HepG2 (cell line): ENCODE measurements at regions not wholly inside any gene's neighbourhood (a gene's known extent, or its start where the extent isn't known, plus 50 kb on each side); places are given as distances from the start of the nearest gene placed in this dataset.

Experiments used
- CTCF ChIP-seq: sonication (generic); formaldehyde crosslinking; IDR thresholded peaks from 2 replicates; pipeline ENCODE4 v1.5.0; 2020; ENCODE audit warnings: mild to moderate bottlenecking, missing genetic modification reagents, moderate library complexity
- NR2C2 ChIP-seq: sonication (generic); formaldehyde crosslinking; IDR thresholded peaks from 2 replicates; pipeline ENCODE4 v1.4.0; 2020; ENCODE audit warnings: missing genetic modification reagents, mild to moderate bottlenecking, moderate library complexity, borderline replicate concordance
- TAF15 ChIP-seq: fragments of 200-400 bp; formaldehyde crosslinking; IDR thresholded peaks from one replicate; pipeline ENCODE4 v1.6.1; 2018; ENCODE audit warnings: mild to moderate bottlenecking, low read depth, low read length; ENCODE audit not compliant: poor library complexity, severe bottlenecking
- TERF1 ChIP-seq: sonication (generic); formaldehyde crosslinking; IDR thresholded peaks from 2 replicates; pipeline ENCODE4 v1.8.0; 2022; ENCODE audit warnings: mild to moderate bottlenecking, missing genetic modification reagents, moderate library complexity
- ZNF407 ChIP-seq: sonication (generic); formaldehyde crosslinking; IDR thresholded peaks from one replicate; pipeline ENCODE4 v1.5.1; 2020; ENCODE audit warnings: mild to moderate bottlenecking, missing genetic modification reagents; ENCODE audit errors: not compliant biosample characterization

GRCh38 chr13:88937384-88937783 is 1266.2 kb downstream of the SLITRK5 start:
- TF ChIP-seq TAF15 (no peak), NR2C2 (CRISPR knock-in tag) (no peak), CTCF (CRISPR knock-in tag) (no peak), TERF1 (CRISPR knock-in tag) (no peak), ZNF407 (CRISPR knock-in tag) (no peak)
